Skeletal muscle tissue (tissue), 3 donors: ENCODE measurements at regions not wholly inside any gene's neighbourhood (a gene's known extent, or its start where the extent isn't known, plus 50 kb on each side); places are given as distances from the start of the nearest gene placed in this dataset.

Experiments
- H3K27ac ChIP-seq: one replicate; pipeline ENCODE4 v1.7.0; 2013; ENCODE audit warnings: mild to moderate bottlenecking, low read depth, low read length, inconsistent platforms
- H3K27me3 ChIP-seq, 3 donors: one replicate each; pipeline ENCODE4 v1.7.0; 2013; ENCODE audit warnings: low read length in 3 of 3; ENCODE audit not compliant: control insufficient read depth in 3 of 3, insufficient read depth in 3 of 3
- H3K36me3 ChIP-seq, 3 donors: one replicate each; pipeline ENCODE4 v1.7.0; 2013; ENCODE audit warnings: low read length in 3 of 3; ENCODE audit not compliant: control insufficient read depth in 3 of 3, insufficient read depth in 3 of 3
- H3K4me1 ChIP-seq, 3 donors: one replicate each; pipeline ENCODE4 v1.7.0; 2013; ENCODE audit warnings: low read length in 3 of 3, mild to moderate bottlenecking in 3 of 3; ENCODE audit not compliant: control insufficient read depth in 3 of 3, insufficient read depth in 3 of 3
- H3K4me3 ChIP-seq, 3 donors: one replicate each; pipeline ENCODE4 v1.7.0; 2013; ENCODE audit warnings: low read length in 3 of 3
- H3K9ac ChIP-seq, 3 donors: one replicate each; pipeline ENCODE4 v1.7.0; 2013; ENCODE audit warnings: low read length in 3 of 3, mild to moderate bottlenecking in 3 of 3, moderate library complexity in 2 of 3, low read depth in 1 of 3
- H3K9me3 ChIP-seq, 3 donors: one replicate each; pipeline ENCODE4 v1.7.0; 2013; ENCODE audit warnings: low read length in 3 of 3; ENCODE audit not compliant: control insufficient read depth in 3 of 3
- donor health status: Osteomylitis.

DNA sequence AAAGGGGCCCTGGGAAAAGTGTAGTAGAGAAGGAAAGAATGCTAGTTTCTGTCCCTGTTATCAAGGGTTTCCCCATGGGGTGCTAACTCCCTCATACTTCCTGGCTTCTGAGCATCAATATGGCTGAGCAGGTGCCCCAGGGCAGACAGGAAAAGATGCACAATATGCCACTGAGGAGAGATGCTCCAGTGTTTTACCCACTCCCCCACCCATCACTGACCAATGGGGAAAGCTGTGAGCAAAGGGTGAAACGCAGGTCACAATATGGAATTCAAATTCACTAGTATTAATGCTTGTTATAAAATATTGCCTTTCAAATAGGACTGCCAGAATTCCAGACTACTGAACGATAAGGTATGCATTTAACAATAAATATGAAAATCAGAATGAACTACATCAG lies 187.5 kb upstream of the CTNNB1 start:
- Histone ChIP-seq H3K27me3 (no peaks in the 10 kb centered on the region), H3K4me3 (no peak overlapping the region), H3K9ac (no peak overlapping the region), H3K9me3 (peaks cover 0 to 4% (median 0%) of the 10 kb centered on the region in 3 donors), H3K36me3 (no peaks in the 10 kb centered on the region), H3K27ac (no peak overlapping the region), H3K4me1 (no peaks in the 10 kb centered on the region)

DNA sequence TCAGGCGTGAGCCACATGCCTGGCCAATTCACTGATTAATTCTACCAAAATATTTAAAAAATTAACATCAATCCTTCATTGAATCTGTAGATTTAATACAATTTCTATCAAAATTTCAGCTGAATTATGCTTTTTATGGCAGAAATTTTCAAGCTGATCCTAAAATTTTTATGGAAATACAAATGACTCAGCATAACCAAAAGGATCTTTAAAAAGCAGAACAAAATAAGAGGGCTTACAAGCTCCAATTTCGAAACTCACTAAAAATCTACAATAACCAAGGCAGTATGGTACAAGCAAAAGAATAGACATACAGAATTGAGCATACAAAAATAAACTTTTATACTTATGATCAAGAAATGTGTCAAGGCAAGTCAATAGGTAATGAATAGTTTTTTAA lies 180.4 kb upstream of the CTNNB1 start:
- Histone ChIP-seq H3K9me3 (no peaks in the 10 kb centered on the region), H3K27ac (no peak overlapping the region), H3K4me3 (no peak overlapping the region), H3K27me3 (no peaks in the 10 kb centered on the region), H3K36me3 (no peaks in the 10 kb centered on the region), H3K4me1 (no peaks in the 10 kb centered on the region), H3K9ac (no peak overlapping the region)

DNA sequence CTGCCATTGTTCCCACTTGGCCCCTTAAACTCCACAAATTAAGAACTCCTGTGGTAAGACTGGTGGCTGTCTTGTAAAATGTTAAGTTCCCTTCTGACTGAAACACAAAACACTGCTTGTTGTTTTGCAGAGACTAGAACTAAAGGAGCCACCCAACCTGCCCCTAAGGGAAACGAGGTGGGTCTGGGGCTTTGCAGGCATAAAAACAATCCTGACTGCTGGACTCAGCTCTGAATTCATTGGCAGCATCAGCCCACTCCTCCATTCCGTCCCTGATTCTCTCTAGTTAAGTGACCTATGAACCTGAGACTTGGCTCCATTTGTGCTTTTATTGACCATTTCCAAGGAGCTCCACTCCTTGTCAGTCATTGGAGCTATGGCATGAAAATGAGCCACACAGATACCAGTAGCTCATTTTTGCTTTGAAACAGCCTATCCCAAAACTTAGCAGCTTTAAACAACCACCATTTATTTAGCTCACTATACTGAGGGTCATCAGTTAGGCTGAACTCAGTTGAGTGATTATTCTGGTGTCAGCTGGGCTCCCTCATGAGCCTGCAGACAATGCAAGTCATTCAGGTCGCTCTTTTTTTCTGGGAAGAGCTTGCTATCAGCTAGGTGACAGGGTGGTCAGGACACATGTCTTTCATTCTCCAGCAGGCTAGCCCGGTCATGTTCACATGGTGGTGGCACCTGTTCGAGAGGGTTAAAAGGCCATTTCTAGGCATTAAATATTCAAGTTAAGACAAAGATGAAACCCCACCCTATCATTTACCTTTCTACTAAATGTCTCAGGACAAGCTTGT lies 175.1 kb upstream of the CTNNB1 start:
- Histone ChIP-seq H3K27me3 (no peaks in the 10 kb centered on the region), H3K27ac (no peak overlapping the region), H3K36me3 (no peaks in the 10 kb centered on the region), H3K9ac (no peak overlapping the region), H3K4me1 (peaks cover 0 to 4% (median 3%) of the 10 kb centered on the region in 3 donors), H3K9me3 (no peaks in the 10 kb centered on the region), H3K4me3 (no peak overlapping the region)

DNA sequence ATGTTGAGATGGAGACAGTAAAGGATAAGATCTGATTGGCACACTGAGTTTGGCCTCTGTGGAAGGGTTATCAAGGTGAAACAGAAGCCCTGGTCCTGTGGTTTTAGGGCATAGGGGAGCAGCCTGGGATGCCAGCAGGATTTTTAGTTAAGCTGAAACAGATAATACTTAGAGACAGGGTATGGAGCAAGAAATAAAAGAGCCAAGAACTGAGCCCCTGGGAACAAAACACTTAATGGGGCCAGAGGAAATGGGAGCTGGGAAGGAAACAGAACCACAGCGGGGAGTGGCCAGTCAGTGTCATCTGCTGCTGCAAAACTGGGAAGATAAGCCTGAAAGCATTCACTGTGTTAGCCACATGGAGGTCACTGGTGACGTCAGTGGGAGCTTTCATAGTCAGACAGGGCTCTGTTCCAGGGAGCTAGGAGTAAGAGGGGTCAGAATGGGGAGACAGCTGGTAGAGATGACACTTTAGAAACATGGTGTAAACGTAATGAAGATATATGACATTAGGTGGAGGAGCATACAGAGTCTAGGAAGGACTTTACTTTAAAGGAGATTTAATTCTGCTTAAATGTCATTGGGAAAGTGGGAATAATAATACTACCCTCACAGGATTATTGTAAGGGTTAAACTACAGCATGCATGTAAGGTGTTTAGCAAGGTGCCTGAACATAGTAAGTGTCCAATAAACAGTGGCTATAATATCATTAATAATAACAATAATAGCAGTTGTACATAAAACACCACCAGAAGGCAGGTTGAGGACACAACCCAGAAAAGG lies 172.7 kb upstream of the CTNNB1 start:
- Histone ChIP-seq H3K27ac (no peak overlapping the region), H3K4me3 (no peak overlapping the region), H3K4me1 (peaks cover 0 to 4% (median 3%) of the 10 kb centered on the region in 3 donors), H3K36me3 (no peaks in the 10 kb centered on the region), H3K9me3 (no peaks in the 10 kb centered on the region), H3K27me3 (no peaks in the 10 kb centered on the region), H3K9ac (no peak overlapping the region)

DNA sequence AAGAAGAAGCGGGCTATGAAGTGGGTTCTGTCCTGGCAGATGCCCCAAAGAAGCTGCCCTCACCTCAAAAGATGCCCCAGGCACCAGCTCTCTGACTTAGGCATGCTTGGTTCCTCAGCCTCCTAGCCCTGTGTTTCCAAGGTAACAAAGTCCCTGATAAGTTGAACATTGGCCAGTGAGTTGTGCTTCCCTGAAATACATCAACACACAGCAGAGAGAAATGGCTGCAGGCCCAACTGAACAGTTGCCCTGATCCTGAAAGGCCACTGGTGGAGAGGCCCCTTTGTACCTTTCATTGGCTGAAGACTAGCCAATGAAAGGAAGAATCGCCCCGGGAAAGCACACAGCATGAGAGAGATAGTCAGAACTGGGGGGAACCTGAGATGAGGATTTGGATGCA lies 169.9 kb upstream of the CTNNB1 start:
- Histone ChIP-seq H3K4me1 (peaks cover 0 to 4% (median 3%) of the 10 kb centered on the region in 3 donors), H3K36me3 (no peaks in the 10 kb centered on the region), H3K9me3 (no peaks in the 10 kb centered on the region), H3K27me3 (no peaks in the 10 kb centered on the region), H3K9ac (no peak overlapping the region), H3K27ac (no peak overlapping the region), H3K4me3 (no peak overlapping the region)

DNA sequence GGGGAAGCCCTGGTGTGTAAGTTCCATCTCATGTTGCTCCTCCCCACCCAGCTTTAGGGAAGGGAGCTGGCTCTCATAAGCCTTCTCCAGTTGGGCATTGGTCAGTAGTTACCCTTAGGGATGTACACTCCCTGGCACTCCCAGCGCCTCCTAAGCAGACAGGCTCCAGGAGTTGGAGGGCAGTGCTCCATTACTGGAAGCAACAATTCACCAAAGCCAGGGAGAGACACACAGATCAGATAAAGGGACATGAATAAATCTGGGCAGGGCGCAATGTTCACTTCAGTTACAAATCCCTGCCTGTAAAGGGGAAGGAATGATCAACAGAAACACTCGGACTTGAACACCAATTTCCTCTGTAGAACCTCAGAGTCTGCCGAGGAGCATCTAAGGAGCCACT lies 169.1 kb upstream of the CTNNB1 start:
- no peak overlapping the region for H3K27ac ChIP-seq
- H3K9ac ChIP-seq, result no peak overlapping the region
- no peaks in the 10 kb centered on the region for H3K9me3 ChIP-seq
- H3K27me3 ChIP-seq, result no peaks in the 10 kb centered on the region
- H3K4me1 ChIP-seq, result peaks cover 0 to 4% (median 3%) of the 10 kb centered on the region in 3 donors
- H3K36me3 ChIP-seq, result no peaks in the 10 kb centered on the region
- no peak overlapping the region for H3K4me3 ChIP-seq

DNA sequence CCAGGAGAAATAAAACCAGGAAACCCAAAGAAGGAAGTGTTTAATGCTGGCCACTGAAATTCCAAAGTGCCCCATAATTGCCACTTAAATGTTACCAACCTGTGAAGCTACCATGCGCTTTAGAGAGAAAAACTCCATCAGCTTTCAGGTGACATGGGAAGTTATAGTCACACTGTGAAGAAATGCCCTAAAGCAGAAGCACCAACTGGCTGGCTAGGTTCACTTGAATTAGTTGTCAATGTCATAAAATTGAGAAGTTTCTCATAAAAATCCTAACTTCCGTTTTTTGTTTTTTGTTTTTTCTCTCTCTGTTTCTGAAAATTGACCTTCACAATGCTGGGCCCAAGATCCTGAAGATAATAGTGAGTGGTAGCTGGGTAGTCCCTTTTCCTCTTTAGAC lies 167.9 kb upstream of the CTNNB1 start:
- Histone ChIP-seq H3K4me1 (peaks cover 0 to 4% (median 0%) of the 10 kb centered on the region in 3 donors), H3K27me3 (no peaks in the 10 kb centered on the region), H3K36me3 (no peaks in the 10 kb centered on the region), H3K9ac (no peak overlapping the region), H3K9me3 (no peaks in the 10 kb centered on the region), H3K27ac (no peak overlapping the region), H3K4me3 (no peak overlapping the region)

DNA sequence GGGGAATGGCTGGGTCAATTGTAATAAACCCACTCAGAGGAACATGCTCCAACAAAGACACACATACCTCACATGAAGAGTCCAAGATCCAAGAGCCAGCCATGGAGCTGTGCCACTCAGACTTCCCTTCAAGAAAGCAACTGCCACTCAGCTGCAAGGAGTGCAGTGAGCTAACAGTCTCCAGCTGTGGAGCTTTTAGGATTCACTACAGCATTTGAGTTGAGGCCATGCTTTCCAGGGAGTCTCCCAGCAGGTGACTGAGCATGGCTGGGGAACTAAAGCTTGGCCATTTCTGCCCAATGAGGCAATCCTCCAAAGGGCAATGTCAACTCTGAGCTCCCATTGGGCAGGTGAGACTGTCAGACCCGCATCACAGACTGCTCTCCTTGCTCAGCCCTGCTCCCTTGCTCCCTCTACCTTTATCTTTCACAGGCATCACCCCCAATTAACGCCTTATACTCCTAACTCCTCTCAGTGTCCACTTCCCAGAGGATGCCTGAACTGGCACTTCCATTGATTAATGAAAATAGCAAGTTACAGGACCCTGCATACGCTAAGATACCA lies 165.3 kb upstream of the CTNNB1 start:
- Histone ChIP-seq H3K9me3 (no peaks in the 10 kb centered on the region), H3K27ac (no peak overlapping the region), H3K4me1 (no peaks in the 10 kb centered on the region), H3K27me3 (no peaks in the 10 kb centered on the region), H3K4me3 (no peak overlapping the region), H3K36me3 (no peaks in the 10 kb centered on the region), H3K9ac (no peak overlapping the region)

DNA sequence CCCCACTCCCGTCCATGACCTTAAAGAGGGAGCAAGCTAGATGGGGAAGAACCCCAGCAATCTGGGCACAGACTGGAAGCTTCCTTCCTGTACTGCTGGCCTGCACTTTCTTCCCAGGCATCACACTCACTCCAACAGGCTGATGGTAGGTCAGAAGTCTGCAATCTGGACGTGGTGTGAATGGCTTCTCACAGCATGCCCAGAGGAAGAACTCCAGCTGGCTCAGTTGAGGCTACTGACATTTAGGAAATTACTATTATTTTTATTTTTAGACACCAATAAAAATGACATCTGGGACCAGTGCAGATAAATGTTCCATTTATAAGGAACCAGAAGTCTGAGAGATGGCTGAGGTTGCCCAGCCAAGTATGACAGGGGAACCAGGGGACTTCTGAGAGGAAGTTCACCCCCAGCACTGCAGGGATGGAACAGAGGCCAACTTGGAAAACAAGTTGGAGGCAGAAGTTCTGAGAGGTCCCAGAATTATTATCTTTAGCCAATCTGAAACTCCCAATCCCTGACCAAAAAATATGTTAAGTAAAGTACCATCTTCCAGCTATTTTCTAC lies 163.8 kb upstream of the CTNNB1 start:
- H3K27ac ChIP-seq, result no peak overlapping the region
- H3K27me3 ChIP-seq, result no peaks in the 10 kb centered on the region
- no peak overlapping the region for H3K4me3 ChIP-seq
- H3K36me3 ChIP-seq, result no peaks in the 10 kb centered on the region
- H3K9ac ChIP-seq, result no peak overlapping the region
- no peaks in the 10 kb centered on the region for H3K4me1 ChIP-seq
- H3K9me3 ChIP-seq, result no peaks in the 10 kb centered on the region
